LNCAP (cell line): ENCODE measurements at regions not wholly inside any gene's neighbourhood (a gene's known extent, or its start where the extent isn't known, plus 50 kb on each side); places are given as distances from the start of the nearest gene placed in this dataset.

ENCODE experiments used
- TF ChIP-seq, protein P1 (sequence below): fragments of 450-650 bp; IDR thresholded peaks from 2 replicates; pipeline ENCODE4 v1.5.1; 2017; ENCODE audit warnings: mild to moderate bottlenecking

DNA sequence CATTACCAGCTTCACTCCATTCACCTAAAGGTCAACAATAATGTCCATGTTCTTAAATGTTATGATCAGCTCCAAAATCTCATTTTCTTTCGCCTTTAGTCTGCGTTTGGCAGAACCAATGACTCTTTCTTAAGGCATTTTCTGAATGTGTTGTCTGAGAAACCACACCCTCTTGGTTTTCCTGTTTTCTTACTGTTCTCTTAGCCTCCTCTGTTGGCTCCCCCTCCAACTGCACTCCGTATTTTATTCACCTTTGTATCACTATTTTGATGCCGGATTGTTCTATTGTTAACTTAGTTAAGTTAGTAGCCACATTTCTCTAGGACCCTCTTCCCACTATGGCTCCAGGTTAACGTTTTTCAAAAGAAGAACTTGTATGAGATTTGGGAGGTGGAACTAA lies 185.6 kb downstream of the DMAC1 start:
- TF ChIP-seq, protein P1, sequence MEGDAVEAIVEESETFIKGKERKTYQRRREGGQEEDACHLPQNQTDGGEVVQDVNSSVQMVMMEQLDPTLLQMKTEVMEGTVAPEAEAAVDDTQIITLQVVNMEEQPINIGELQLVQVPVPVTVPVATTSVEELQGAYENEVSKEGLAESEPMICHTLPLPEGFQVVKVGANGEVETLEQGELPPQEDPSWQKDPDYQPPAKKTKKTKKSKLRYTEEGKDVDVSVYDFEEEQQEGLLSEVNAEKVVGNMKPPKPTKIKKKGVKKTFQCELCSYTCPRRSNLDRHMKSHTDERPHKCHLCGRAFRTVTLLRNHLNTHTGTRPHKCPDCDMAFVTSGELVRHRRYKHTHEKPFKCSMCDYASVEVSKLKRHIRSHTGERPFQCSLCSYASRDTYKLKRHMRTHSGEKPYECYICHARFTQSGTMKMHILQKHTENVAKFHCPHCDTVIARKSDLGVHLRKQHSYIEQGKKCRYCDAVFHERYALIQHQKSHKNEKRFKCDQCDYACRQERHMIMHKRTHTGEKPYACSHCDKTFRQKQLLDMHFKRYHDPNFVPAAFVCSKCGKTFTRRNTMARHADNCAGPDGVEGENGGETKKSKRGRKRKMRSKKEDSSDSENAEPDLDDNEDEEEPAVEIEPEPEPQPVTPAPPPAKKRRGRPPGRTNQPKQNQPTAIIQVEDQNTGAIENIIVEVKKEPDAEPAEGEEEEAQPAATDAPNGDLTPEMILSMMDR = no peak

DNA sequence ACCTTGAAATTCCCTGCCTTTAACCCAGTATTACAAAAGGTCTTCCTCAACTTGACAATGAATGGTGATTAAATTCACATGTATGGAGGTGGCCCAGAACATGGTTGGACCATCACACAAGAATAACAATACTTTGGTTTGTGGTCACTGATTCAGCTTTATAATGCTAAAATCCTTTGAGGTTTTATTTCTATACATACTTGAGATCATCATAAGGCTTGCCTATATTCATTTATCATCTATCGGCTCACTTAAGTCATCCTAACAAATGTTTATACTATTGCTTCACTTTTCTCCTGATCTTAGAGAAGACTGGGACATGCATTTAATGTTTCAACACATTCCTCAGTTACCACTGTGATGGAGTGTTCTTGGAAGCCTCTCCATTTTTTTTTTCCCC lies 191.3 kb downstream of the DMAC1 start:
- TF ChIP-seq, protein P1 = no peak

DNA sequence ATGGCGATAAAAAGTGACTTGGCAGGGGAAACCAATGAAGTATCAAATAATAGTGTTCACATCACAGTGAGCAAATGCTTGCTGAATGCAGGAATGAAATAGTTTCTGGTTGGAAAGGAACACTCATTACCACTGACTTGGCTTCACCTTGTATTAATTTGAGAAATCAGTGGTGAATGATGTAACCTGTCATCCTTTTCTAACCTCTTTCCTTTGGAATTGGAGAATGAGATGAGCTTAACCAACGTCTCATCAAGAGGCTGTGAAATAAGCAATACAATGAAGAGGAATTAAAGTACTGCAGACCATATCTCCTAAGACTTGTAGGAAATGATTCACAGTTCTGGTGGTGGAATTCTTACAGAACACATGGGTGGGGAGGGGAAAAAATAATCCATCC lies 192.2 kb downstream of the DMAC1 start:
- TF ChIP-seq, protein P1 = no peak

DNA sequence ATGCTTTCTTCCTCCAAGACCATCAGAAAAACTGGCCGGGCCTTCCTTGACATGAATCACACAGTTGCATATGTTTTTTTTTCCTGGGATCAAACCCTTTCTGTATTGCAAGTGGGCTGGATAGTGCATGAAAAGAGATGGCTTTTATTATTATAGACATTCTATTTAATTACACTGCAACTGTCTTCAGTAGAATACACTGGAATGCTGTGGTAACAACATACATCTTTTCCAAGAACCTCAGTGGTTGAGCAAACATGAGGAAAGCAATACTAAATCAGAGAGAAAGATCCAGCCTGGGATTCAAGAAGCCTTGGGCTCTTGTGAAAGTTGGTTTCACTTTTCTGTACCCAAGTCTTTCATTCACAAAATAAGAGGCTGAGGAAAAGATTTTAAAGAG lies 193.0 kb downstream of the DMAC1 start:
- TF ChIP-seq, protein P1 = no peak

DNA sequence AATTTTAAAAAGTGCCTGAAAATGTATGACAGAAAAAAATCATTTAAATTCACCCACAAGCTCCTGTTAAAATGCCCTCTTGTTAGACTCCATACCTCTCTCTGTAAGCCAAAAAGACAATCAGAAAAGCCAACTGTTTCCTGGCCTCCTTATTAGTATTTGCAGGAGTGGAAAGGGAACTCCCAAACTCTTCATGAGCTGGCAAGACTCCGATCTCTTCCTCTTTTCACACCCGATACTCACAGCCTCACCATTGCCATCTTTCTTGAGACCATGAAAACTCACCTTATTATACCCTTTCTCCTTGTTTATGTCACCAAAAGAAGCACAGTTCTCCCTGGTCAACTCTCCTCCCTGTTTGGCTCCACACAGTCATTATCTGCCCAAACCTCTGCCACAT lies 197.8 kb downstream of the DMAC1 start:
- TF ChIP-seq, protein P1 = no peak

DNA sequence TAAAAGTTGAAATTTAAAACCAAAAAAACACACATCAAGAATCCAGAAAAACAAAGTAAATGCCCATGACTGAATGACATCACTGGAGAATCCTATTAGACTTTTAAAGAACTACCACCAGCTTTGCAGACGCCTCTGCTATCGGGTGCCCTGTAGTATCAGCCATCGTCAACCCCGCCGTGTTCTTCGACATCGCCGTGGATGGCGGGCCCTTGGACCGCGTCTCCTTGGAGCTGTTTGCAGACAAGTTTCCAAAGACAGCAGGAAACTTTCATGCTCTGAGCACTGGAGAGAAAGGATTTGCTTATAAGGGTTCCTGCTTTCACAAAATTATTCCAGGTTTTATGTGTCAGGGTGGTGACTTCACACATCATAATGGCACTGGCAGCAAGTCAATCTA lies 201.9 kb downstream of the DMAC1 start:
- TF ChIP-seq, protein P1 = no peak

DNA sequence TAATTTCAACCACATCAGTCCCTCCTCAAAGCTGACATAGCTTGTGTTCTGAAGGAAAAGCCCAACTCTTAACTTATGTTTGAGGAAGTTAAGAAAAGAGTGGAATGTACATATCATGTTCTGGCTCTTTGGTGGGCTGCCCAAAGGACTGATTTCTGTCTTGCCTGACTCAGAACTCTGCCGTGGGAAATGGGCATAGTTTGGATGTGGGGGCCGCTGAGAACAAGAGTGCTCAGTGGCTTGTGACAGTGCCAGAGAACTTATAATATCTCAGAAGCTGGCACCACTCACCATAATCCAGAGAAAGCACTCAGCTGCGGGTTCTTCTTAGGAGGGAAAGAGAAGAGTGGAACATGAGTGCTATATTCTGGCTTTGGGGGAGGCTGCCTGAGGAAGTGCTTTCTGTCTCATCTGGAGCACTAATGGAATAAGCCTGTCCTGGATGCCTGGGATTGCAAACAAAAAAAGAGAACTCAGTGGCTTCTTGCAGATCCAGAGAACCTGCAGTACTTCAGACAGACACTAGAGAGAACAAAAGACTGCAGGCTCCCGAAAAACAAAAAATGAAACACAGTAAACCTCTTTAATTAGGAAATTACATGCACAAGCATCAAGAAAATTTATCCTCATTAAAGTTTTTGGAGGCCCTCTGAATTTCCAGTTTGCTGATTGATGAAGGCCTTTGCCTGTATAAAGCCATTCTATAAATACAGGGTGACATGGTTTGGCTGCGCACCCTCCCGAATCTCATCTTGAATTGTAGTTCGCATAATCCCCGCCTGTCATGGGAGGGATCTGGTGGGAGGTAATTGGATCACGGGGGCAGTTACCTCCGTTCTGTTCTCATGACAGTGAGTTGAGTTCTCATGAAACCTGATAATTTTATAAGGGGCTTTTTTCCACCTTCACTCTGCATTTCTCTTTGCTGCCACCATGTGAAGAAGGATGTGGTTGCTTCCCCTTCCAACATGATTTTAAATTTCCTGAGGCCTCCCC lies 207.0 kb downstream of the DMAC1 start:
- TF ChIP-seq, protein P1 = no peak
